HepG2 (cell line): ENCODE measurements at regions not wholly inside any gene's neighbourhood (a gene's known extent, or its start where the extent isn't known, plus 50 kb on each side); places are given as distances from the start of the nearest gene placed in this dataset.

Source experiments
- ATAC-seq: fragments of 200-7000 bp; cut with Tn5 transposase; 3 replicates; pipeline ENCODE4 v1.9.1; 2020; ENCODE audit warnings: mild to moderate bottlenecking, moderate library complexity
- BruUV-seq: library from RNA; stranded (reverse); fragments of 400-500 nt; replicated peaks from 2 replicates; lab custom pipeline; 2021; lab: Mats Ljungman, UMichigan
- CTCF ChIA-PET: fragments of 300-600 bp; formaldehyde crosslinking; extraction: SDS; loops from one replicate; lab custom pipeline; 2021; ENCODE audit warnings: low total read pairs, inconsistent platforms, low intra/inter-chr PET ratio; lab: Yijun Ruan, JAX
- POLR2A ChIA-PET: fragments of 350-600 bp; sonication (Branson Sonifier 250); formaldehyde crosslinking; loops from one replicate; lab custom pipeline; 2020; ENCODE audit warnings: antibody characterized with exemption, inconsistent platforms; lab: Yijun Ruan, JAX
- DNase-seq: peaks from one replicate; pipeline ENCODE4 v3.0.0-alpha.2; 2015; ENCODE audit warnings: low spot score
- FAIRE-seq: peaks from 3 replicates; lab custom pipeline; 2011; peaks lifted over from hg19 to GRCh38; lab: Jason Lieb, UNC
- H2AFZ ChIP-seq: one replicate; pipeline ENCODE4 v1.6.1; 2011; ENCODE audit warnings: low read length, inconsistent platforms
- H3K27ac ChIP-seq: fragments of 300-600 bp; 3 replicates; pipeline ENCODE4 v1.8.0; 2011; ENCODE audit warnings: mixed run types, mild to moderate bottlenecking, mixed read lengths, low read length, inconsistent platforms; ENCODE audit not compliant: insufficient read depth; ENCODE audit errors: extremely low read length
- H3K27me3 ChIP-seq, 2 experiments: fragments of 200-600 bp in 1 of 2; 2 replicates in 1 of 2; 3 replicates in 1 of 2; pipeline versions ENCODE4 v1.6.0 to v1.8.0; 2011; ENCODE audit warnings: low read length in 2 of 2, mild to moderate bottlenecking in 2 of 2, moderate library complexity in 2 of 2, inconsistent platforms in 1 of 2; ENCODE audit not compliant: insufficient read depth in 2 of 2, control insufficient read depth in 1 of 2
- H3K36me3 ChIP-seq, 2 experiments: fragments of 200-600 bp in 1 of 2; replicated peaks in 1 of 2; 2 replicates in 1 of 2; 3 replicates in 1 of 2; pipeline versions ENCODE4 v1.5.1 to v1.8.0; 2011; ENCODE audit warnings: low read length in 2 of 2, inconsistent platforms in 1 of 2; ENCODE audit not compliant: insufficient read depth in 2 of 2, control insufficient read depth in 1 of 2
- H3K4me1 ChIP-seq: 2 replicates; pipeline ENCODE4 v1.5.1; 2012; ENCODE audit warnings: low read length, inconsistent platforms; ENCODE audit not compliant: insufficient read depth
- H3K4me2 ChIP-seq: 2 replicates; pipeline ENCODE4 v1.6.0; 2011; ENCODE audit warnings: low read depth, low read length, inconsistent platforms
- H3K4me3 ChIP-seq, 3 experiments: fragments of 200-600 bp in 1 of 3; sonication (generic), shearing (Covaris generic) in 1 of 3; replicated peaks in 1 of 3; 2 replicates each; pipeline ENCODE4 v1.5.1; 2011 to 2016; ENCODE audit warnings: low read length in 3 of 3, inconsistent platforms in 2 of 3, low read depth in 2 of 3, mild to moderate bottlenecking in 2 of 3, control low read depth in 1 of 3, mixed read lengths in 1 of 3; ENCODE audit not compliant: insufficient read depth in 1 of 3
- H3K79me2 ChIP-seq: one replicate; pipeline ENCODE4 v1.6.1; 2011; ENCODE audit warnings: low read length, inconsistent platforms; ENCODE audit not compliant: insufficient read depth
- H3K9ac ChIP-seq: 2 replicates; pipeline ENCODE4 v1.6.0; 2011; ENCODE audit warnings: mild to moderate bottlenecking, low read depth, low read length, inconsistent platforms; ENCODE audit not compliant: insufficient read depth
- H3K9me3 ChIP-seq: 2 replicates; pipeline ENCODE4 v1.5.1; 2012; ENCODE audit warnings: mild to moderate bottlenecking, low read length
- H4K20me1 ChIP-seq: 2 replicates; pipeline ENCODE4 v1.6.0; 2011; ENCODE audit warnings: inconsistent platforms, mild to moderate bottlenecking, low read length, moderate library complexity; ENCODE audit not compliant: insufficient read depth
- IRF2 ChIP-seq: IDR thresholded peaks from 2 replicates; pipeline ENCODE4 v1.6.1; 2018; ENCODE audit warnings: missing genetic modification reagents, missing compliant biosample characterization
- PRMT3 ChIP-seq: sonication (generic); formaldehyde crosslinking; IDR thresholded peaks from 2 replicates; pipeline ENCODE4 v1.8.1; 2022; ENCODE audit warnings: low read depth, mild to moderate bottlenecking, moderate library complexity, missing genetic modification reagents, borderline replicate concordance
- RXRA ChIP-seq: sonication (generic); formaldehyde crosslinking; IDR thresholded peaks from 2 replicates; pipeline ENCODE4 v1.5.1; 2020; ENCODE audit warnings: missing genetic modification reagents
- SETDB1 ChIP-seq: sonication (generic); formaldehyde crosslinking; IDR thresholded peaks from 2 replicates; pipeline ENCODE4 v1.5.1; 2020; ENCODE audit warnings: missing genetic modification reagents, mild to moderate bottlenecking, borderline replicate concordance
- SP1 ChIP-seq, 2 experiments: fragments of 450-650 bp in 1 of 2; sonication (generic) in 1 of 2; formaldehyde crosslinking in 1 of 2; IDR thresholded peaks; 2 replicates each; pipeline versions ENCODE4 v1.4.0 to v1.6.1; 2016 to 2020; ENCODE audit warnings: missing genetic modification reagents in 1 of 2
- XBP1 ChIP-seq: sonication (generic); formaldehyde crosslinking; IDR thresholded peaks from 2 replicates; pipeline ENCODE4 v1.5.0; 2020; ENCODE audit warnings: missing genetic modification reagents
- ZBTB39 ChIP-seq: sonication (generic); formaldehyde crosslinking; IDR thresholded peaks from 2 replicates; pipeline ENCODE4 v1.5.0; 2020; ENCODE audit warnings: missing genetic modification reagents
- ZC3H13 ChIP-seq: sonication (generic); formaldehyde crosslinking; IDR thresholded peaks from 2 replicates; pipeline ENCODE4 v1.8.1; 2023; ENCODE audit warnings: mild to moderate bottlenecking, missing genetic modification reagents, moderate library complexity
- ZNF263 ChIP-seq: sonication (generic); formaldehyde crosslinking; IDR thresholded peaks from 2 replicates; pipeline ENCODE4 v1.4.0; 2020; ENCODE audit warnings: missing genetic modification reagents
- ZNF350 ChIP-seq: sonication (generic); formaldehyde crosslinking; IDR thresholded peaks from 2 replicates; pipeline ENCODE4 v1.4.0; 2020; ENCODE audit warnings: mild to moderate bottlenecking, low read depth, missing genetic modification reagents, borderline replicate concordance
- ZNF543 ChIP-seq: sonication (generic); formaldehyde crosslinking; IDR thresholded peaks from 2 replicates; pipeline ENCODE4 v1.4.0; 2020; ENCODE audit warnings: mild to moderate bottlenecking, missing genetic modification reagents
- ZNF574 ChIP-seq: sonication (generic); formaldehyde crosslinking; IDR thresholded peaks from 2 replicates; pipeline ENCODE4 v1.4.0; 2020; ENCODE audit warnings: missing genetic modification reagents
- ZNF704 ChIP-seq: sonication (generic); formaldehyde crosslinking; IDR thresholded peaks from 2 replicates; pipeline ENCODE4 v1.8.1; 2023; ENCODE audit warnings: mild to moderate bottlenecking, inconsistent platforms, moderate library complexity, missing genetic modification reagents, borderline replicate concordance
- WGBS: methylation state at CpG from one replicate; pipeline ENCODE4 v1.1.6; 2017; ENCODE audit warnings: low lambda C conversion rate; 5-methylcytosine and 5-hydroxymethylcytosine counted together
- in situ Hi-C: cut with HindIII; loops from 2 replicates; pipeline ENCODE4 v1.10.0; 2017; ENCODE audit warnings: low pct_unique_long_range_greater_than_20kb; ENCODE audit not compliant: extremely low pct_ligation_motif_present
- intact Hi-C: fragments of 100-400 bp; cut with micrococcal nuclease; formaldehyde crosslinking; loops from one replicate; pipeline ENCODE4 v1.10.0; 2022; ENCODE audit not compliant: unreplicated experiment

GRCh38 chr10:130257897-130258296 is 121.7 kb downstream of the GLRX3 start:
- in situ Hi-C loops = no loop called here
- ATAC-seq (no peak), FAIRE-seq (no peak)

More at GRCh38 chr10:130257897-130258296, 121.7 kb downstream of the GLRX3 start:
- no peak for DNase-seq
- no peak overlapping the region for H3K27ac ChIP-seq
- H3K4me3 ChIP-seq = no peak overlapping the region
- no peak overlapping the region for H3K9ac ChIP-seq
- H3K4me1 ChIP-seq = no peaks in the 10 kb centered on the region
- WGBS = 14% methylated on average over 7 of the region's 7 CpGs
- intact Hi-C loops = no loop called here
- BruUV-seq = no TSS peak
- H3K79me2 ChIP-seq = no peaks in the 10 kb centered on the region
- TF ChIP-seq ZNF574 (CRISPR knock-in tag) = no peak
- TF ChIP-seq ZNF263 (CRISPR knock-in tag) = no peak
- TF ChIP-seq ZNF704 (CRISPR knock-in tag) = no peak
- no peak for TF ChIP-seq RXRA (CRISPR knock-in tag)
- TF ChIP-seq ZC3H13 (CRISPR knock-in tag) = no peak
- TF ChIP-seq SP1 (IDR thresholded peaks at IDR 0.05) = no peak
- TF ChIP-seq SP1 (CRISPR knock-in tag; IDR thresholded peaks at IDR 0.05) = no peak
- TF ChIP-seq ZNF350 (CRISPR knock-in tag) = no peak
- no peak for TF ChIP-seq XBP1 (CRISPR knock-in tag)
- no peak for TF ChIP-seq SETDB1 (CRISPR knock-in tag)
- no peak for TF ChIP-seq ZBTB39 (CRISPR knock-in tag)
- no peak for TF ChIP-seq IRF2
- no peak for TF ChIP-seq PRMT3 (CRISPR knock-in tag)
- no peak for TF ChIP-seq ZNF543
- no peaks in the 10 kb centered on the region for H3K27me3 ChIP-seq
- H3K36me3 ChIP-seq = no peaks in the 10 kb centered on the region
- no peaks in the 10 kb centered on the region for H4K20me1 ChIP-seq
- POLR2A ChIA-PET = no interaction called here
- peaks cover 15% of the 10 kb centered on the region; the same call in 1 of the 2 replicates for H3K9me3 ChIP-seq
- no peak overlapping the region for H2AFZ ChIP-seq
- no peak overlapping the region for H3K4me2 ChIP-seq
- CTCF ChIA-PET = no interaction called here
